ENCODE measurements at regions not wholly inside any gene's neighbourhood (a gene's known extent, or its start where the extent isn't known, plus 50 kb on each side); places are given as distances from the start of the nearest gene placed in this dataset.

- TF ChIP-seq CTCF (IDR thresholded peaks at IDR 0.05) (no peak), POLR2A (IDR thresholded peaks at IDR 0.05) (no peak)
These were observed 659.0 kb upstream of the PCDH15 start for GRCh38 chr10:55460008-55460407.

All from tibial nerve (tissue), 3 donors.